Epithelial cell of proximal tubule (primary cell): ENCODE measurements at regions not wholly inside any gene's neighbourhood (a gene's known extent, or its start where the extent isn't known, plus 50 kb on each side); places are given as distances from the start of the nearest gene placed in this dataset.

ENCODE experiments used
- DNase-seq: peaks from one replicate; pipeline ENCODE4 v3.0.0-alpha.2; 2011; ENCODE audit warnings: low read depth
- H3K4me3 ChIP-seq: 2 replicates; pipeline ENCODE4 v1.5.1; 2011; ENCODE audit warnings: low read depth, mild to moderate bottlenecking, low read length
- TF ChIP-seq, protein P1 (sequence below): conservative IDR thresholded peaks from 2 replicates; pipeline ENCODE4 v1.5.1; 2012; ENCODE audit warnings: low read depth, mild to moderate bottlenecking, low read length

DNA sequence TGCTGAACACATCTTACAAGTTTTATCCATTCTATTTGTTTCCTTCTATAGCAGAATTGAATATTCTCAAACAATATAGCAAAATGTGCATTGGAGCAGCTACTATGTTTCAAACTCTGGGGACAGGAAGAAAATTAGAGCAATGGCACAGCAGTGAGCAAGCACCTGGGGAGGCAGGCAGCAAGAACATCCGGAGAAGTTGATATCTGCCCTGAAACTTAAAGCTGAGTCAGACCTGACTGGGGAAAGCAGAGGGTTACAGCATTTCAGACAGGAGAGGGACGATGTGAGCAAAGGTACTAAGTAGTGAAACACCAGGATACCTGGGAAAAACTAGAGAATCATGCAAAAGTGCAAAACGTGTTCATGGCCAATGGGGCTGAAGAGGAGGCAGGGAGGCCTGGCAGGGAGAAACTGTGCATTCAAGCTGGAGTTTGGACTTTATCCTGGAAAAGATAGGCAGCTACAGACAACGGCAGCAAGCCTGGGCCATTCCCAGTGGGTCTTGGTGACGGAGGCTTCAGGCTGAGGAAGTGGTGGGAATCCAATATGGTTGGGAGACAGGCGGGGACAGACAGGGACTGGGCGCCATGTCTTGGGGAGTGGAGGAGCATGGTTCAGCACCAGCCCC is 118.0 kb upstream of the CDKN3 start:
- H3K4me3 ChIP-seq, result no peak overlapping the region
- no peak for DNase-seq
- TF ChIP-seq, protein P1, sequence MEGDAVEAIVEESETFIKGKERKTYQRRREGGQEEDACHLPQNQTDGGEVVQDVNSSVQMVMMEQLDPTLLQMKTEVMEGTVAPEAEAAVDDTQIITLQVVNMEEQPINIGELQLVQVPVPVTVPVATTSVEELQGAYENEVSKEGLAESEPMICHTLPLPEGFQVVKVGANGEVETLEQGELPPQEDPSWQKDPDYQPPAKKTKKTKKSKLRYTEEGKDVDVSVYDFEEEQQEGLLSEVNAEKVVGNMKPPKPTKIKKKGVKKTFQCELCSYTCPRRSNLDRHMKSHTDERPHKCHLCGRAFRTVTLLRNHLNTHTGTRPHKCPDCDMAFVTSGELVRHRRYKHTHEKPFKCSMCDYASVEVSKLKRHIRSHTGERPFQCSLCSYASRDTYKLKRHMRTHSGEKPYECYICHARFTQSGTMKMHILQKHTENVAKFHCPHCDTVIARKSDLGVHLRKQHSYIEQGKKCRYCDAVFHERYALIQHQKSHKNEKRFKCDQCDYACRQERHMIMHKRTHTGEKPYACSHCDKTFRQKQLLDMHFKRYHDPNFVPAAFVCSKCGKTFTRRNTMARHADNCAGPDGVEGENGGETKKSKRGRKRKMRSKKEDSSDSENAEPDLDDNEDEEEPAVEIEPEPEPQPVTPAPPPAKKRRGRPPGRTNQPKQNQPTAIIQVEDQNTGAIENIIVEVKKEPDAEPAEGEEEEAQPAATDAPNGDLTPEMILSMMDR, result no peak

DNA sequence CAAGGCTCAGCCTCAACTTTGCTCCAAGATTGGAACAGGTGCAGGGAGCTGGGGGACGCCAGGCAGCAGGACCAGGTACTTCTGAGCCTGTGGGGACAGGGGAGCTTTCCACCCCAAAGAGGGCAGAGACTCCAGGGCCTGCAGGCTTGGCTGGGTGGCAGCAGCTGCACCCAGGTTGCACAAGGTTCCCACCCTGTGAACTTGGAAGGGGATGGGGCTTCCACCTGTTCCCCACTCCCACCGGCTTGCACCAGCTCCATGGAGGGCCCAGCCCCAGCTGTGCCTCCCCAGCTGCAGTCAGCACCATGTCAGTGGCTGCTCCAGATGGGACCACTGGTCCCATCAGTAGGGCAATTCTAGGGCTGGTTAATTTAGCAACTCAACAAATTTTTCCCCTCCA is 114.0 kb upstream of the CDKN3 start:
- no peak overlapping the region for H3K4me3 ChIP-seq
- TF ChIP-seq, protein P1, result no peak
- no peak for DNase-seq

DNA sequence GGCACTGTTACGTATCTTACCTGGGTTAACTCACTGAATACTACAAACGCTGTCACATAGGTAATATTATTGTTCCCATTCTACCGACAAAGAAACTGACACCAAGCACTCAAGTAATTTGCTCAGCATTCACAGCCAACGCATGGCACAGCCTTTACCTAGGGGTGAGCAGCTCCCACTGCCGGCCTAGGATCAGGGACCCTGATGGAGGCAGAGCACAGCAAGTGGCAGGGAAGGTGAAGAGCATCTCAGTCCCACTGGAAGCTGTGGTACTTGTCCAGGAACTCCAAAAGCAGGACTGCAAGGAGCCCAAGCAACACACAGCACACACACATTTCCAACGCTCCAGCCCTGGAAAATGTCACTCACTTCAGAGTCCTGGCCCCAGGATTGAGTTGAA is 111.8 kb upstream of the CDKN3 start:
- no peak overlapping the region for H3K4me3 ChIP-seq
- DNase-seq, result no peak
- TF ChIP-seq, protein P1, result no peak

DNA sequence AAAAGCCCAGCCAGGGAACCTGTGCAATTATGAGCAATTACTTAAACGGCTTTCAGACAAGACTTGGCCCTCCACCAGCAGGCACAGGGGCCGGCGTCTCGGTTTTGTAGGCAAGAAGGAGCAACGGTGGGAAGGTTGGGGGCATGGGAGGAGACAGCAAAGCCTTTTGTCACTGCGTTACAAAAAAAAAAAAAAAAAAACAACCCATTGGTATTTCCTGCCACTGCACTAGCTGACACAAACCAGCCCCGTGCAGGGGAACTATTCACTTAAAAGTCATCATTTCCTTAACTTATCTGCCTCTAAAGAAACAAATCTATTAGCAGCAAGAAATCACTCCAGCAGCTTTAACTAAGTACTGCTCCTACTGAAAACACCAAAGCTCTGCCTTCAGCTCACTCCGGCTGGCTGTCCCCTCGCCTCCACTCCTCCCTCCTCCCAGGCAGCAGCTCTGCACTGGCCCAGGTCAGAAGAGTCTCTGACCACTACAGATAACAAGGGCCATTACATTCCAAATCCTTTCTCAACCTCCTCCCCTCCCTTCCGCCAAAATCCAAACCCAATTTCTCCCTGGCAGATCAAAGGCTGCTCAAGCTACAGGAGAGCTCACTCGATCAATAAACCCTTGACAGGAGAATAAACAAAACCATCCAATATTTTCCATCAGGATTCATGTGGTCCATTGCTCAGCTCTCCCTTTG is 105.2 kb upstream of the CDKN3 start:
- DNase-seq, result no peak
- H3K4me3 ChIP-seq, result no peak overlapping the region
- TF ChIP-seq, protein P1, result no peak

DNA sequence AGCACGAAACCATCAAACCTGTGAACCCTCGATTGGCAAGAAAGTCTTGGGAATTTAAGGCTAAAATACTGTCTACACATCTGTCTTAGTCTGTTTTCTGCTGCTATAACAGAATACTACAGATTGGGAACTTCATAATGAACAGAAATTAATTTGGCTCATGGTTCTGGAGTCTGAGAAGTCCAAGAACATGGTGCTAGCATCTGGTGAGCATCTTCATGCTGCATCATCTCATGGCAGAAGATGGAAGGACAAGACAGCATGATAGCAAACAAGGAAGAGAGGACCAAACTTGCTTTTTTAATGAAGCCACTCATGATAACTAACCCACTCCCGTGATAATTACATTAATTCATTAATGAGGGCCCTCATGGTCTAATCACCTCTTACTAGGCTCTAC is 102.0 kb upstream of the CDKN3 start:
- TF ChIP-seq, protein P1, result no peak
- H3K4me3 ChIP-seq, result no peak overlapping the region
- DNase-seq, result no peak

DNA sequence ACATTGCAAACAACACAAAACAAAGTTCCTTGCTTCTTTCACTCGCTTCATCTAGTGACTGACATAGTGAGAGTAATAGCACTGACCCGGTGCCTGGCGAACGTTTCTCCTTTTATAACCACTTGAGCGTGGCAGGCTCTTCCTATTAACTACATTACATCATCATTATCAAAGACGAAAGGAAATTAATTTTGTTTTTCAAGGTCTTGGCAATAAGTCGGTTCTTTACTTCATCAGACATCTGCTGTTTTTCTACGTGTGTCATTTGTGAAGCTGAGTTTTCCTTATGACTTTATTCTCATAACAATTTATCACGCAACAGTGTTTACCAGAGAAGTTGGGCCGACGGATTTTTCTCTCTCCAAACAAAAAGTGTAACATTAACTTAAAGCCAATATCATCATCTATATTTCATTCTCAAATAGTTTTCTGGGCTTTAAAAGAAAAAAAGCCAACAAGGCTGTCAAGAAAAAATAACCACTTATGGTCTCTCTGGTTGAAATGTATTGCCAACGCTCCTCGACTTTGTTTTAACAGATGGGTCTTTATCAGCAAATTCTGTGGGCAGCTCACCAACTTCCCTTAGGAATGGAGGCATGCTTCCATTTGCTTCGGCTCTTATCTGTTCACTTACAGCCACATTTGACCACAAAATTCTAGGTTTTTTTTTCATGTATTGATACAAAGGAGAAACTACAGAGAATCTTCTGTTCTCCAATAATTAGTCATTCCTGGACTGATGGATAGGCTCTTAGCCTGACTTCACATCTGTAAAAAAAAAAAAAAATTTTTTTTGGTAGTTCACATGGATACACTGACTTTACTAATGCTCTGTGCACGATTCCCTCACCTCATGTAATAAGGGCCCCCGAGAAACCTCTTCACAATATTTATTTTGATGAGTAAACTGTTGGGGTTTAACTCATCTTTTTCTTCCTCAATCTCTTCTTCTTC is 97.1 kb upstream of the CDKN3 start:
- no peak for DNase-seq
- TF ChIP-seq, protein P1, result no peak
- H3K4me3 ChIP-seq, result no peak overlapping the region
